ENCODE measurements at regions not wholly inside any gene's neighbourhood (a gene's known extent, or its start where the extent isn't known, plus 50 kb on each side); places are given as distances from the start of the nearest gene placed in this dataset.

DNA sequence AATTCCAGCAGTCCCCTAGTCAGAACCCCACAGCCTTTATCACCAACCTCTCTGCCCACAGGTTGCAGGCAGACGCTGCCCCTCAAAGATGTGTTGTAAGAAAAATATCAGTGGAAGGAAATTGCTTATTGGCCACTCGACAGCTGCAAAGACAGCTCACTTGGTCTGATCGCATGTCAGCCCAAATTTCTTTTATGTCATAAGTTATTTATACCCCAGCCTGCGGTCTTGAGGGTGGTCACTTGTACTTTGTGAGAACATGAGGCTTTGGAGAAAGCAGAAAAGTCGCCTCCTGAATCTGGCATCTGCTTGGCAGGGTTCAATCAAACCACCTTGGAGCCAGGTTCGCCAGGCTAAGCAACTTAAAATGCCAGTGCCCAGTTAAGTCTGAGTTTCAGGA, 236.5 kb upstream of the CDH4 start:
- ATAC-seq = no peak

GRCh38 chr20:61019322-61019721, 232.7 kb upstream of the CDH4 start:
- ATAC-seq (no peak), DNase-seq (ENCODE audit: missing footprints) (no peak)
- intact Hi-C loops (cut with DNase I) = no loop called here

More for the DNA sequence above, 236.5 kb upstream of the CDH4 start:
- DNase-seq (ENCODE audit: missing footprints) = no peak
- intact Hi-C loops (cut with DNase I) = no loop called here

GRCh38 chr20:61023612-61024011, 228.4 kb upstream of the CDH4 start:
- ATAC-seq (no peak), DNase-seq (ENCODE audit: missing footprints) (no peak)
- intact Hi-C loops (cut with DNase I) = no loop called here

GRCh38 chr20:61024390-61024789, 227.7 kb upstream of the CDH4 start:
- intact Hi-C loops (cut with DNase I) = no loop called here
- no peak for ATAC-seq
- no peak for DNase-seq (ENCODE audit: missing footprints)

DNA sequence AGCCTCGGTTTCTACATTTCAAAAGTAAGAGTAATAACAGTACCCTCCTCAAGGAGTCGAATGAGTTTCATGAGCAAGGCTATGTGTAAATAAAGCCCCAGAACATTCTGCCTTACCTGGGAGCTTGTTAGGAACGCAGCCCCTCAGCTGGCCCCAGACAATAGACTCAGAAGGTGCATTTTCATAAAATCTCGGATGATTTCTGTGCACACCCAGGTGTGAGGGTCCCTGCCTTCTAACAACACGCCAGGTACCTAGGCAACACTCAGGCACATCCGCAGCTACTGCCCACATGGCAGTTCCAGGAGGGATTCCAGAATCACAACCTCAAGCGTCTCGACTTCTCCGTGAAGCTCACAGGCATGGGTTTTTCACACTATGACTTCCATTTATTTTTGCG, 226.5 kb upstream of the CDH4 start:
- ATAC-seq (no peak), DNase-seq (ENCODE audit: missing footprints) (no peak)
- intact Hi-C loops (cut with DNase I) = no loop called here

GRCh38 chr20:61026173-61026572, 225.9 kb upstream of the CDH4 start:
- intact Hi-C loops (cut with DNase I) = no loop called here
- DNase-seq (ENCODE audit: missing footprints) (no peak), ATAC-seq (no peak)

DNA sequence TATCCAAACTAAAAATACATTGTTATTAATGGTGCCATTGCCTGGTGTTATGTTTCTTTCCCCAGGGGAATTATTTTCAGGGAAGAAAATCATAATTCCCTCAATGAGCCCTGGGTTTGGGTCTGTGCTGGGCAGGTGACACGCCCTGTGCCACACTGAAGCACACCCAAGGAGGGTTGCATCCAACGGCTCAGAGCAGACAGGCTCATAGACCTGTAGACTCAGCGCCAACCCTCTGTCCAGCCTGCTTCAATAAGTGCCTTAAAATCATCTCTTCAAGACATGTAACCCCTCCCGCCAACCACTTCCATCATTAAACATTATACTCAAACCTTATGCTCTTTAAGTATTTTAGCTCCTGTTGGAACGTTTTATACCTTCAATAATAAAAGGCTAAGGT, 225.3 kb upstream of the CDH4 start:
- ATAC-seq (no peak), DNase-seq (ENCODE audit: missing footprints) (no peak)
- intact Hi-C loops (cut with DNase I) = no loop called here

GRCh38 chr20:61027218-61027617, 224.8 kb upstream of the CDH4 start:
- intact Hi-C loops (cut with DNase I) = no loop called here
- DNase-seq (ENCODE audit: missing footprints) (no peak), ATAC-seq (no peak)

GRCh38 chr20:61030130-61030529, 221.9 kb upstream of the CDH4 start:
- ATAC-seq (no peak), DNase-seq (ENCODE audit: missing footprints) (no peak)
- intact Hi-C loops (cut with DNase I) = no loop called here

DNA sequence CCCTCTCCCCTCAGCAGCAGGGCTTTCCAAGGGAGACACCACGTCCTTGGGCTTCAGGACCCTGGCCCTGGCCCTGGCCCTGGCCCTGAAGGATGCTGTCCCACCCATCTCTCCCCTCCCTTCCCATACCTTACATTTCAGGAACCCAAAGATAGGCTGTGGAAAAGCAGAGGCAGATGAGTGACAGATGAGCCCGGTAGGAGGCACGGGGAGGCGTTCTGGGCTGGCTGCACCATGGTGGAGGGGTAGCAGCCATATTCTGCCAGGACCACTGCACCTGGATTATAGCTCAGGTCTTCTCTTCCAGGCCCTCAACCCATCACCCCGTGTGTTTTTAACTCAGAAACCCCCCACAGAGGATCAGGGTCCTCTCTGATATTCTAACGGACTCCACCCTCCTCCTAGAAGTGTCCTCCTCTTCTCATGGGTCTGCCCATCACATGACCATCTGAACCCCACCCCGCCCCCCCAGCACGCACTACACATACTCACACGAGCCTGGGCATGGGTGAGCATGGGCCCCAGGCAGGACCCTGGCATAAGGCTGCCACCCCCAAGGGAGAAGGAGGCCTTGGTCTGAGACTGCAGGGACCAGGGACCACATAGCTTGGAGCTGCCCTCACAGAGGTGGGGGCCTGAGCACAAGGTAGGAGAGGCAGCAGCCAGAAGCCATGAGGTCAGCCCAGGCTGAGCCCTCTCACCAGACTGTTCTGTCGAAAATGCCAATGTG, 220.8 kb upstream of the CDH4 start:
- ATAC-seq (no peak), DNase-seq (ENCODE audit: missing footprints) (no peak)
- intact Hi-C loops (cut with DNase I) = no loop called here

- intact Hi-C loops (cut with DNase I) = no loop called here
- DNase-seq (ENCODE audit: missing footprints) (no peak), ATAC-seq (no peak)
These were observed 214.6 kb upstream of the CDH4 start for GRCh38 chr20:61037498-61037897.

DNA sequence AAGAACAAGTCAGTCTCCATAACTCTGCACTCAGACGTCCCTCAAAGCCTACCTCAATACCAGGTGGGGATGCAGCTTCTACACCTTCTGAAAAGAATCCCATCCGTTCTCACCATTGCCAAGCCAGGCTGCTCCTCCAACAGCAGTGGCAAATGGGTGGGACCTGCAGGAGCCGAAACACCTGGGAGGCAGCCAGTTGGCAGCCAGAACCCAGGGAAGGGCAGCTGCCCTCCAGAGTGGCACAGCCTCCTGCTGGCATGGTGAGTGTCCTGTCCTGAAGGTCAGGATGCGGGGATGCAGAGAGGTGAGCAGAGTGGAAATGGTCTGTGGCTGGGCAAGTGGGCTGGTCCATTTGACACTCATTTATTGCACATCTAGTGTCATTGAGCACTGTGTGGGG, 210.6 kb upstream of the CDH4 start:
- no peak for ATAC-seq
- intact Hi-C loops (cut with DNase I) = no loop called here
- DNase-seq (ENCODE audit: missing footprints) = no peak

DNA sequence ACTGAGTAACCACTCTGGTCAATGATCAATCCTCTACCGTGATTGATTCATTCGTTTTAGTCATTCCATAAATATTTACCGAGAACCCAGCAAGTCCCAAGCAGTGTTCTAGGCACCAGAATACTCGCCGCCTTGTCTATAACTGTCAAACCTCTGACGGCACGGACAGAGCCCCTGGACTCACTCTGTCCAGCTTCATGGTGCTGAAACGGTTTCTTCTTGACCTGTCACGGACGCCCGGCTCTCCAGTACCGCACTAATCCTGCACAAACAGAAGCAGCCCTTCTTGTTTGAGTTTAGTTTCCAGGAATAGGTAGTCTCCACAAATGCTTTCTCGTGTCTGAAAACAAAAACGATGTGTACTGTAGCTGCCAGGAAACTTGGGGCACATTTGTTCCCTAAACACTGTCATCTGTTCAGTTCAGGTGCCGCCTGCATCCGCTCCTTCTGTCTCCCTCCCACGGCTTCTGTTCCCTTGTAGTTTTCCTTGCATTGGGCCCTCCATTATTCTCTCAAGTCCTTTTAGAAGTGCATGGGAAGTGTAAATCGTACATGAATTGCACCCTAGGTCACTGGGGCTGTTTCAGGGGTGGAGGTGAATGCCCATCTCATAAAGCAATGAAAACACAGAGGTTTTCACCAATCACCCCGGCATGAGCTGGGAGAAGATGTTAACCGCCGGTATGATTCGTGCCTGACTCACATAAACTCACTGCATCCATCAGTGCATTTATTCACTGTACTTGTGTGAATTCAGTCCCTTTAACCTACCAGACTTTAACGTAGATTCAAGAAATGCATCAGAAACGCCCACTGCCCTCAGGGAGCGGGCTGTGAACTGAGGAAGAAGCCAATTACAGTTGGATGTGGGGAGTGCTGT, 209.3 kb upstream of the CDH4 start:
- intact Hi-C loops (cut with DNase I) = no loop called here
- no peak for DNase-seq (ENCODE audit: missing footprints)
- ATAC-seq = no peak

- DNase-seq (ENCODE audit: missing footprints) (no peak), ATAC-seq (no peak)
- intact Hi-C loops (cut with DNase I) = no loop called here
These were observed 208.4 kb upstream of the CDH4 start for GRCh38 chr20:61043681-61044080.

- DNase-seq (ENCODE audit: missing footprints) (no peak), ATAC-seq (no peak)
- intact Hi-C loops (cut with DNase I) = no loop called here
These were observed 207.6 kb upstream of the CDH4 start for GRCh38 chr20:61044499-61044898.

GRCh38 chr20:61045091-61045490, 207.0 kb upstream of the CDH4 start:
- ATAC-seq (no peak), DNase-seq (ENCODE audit: missing footprints) (no peak)
- intact Hi-C loops (cut with DNase I) = no loop called here

DNA sequence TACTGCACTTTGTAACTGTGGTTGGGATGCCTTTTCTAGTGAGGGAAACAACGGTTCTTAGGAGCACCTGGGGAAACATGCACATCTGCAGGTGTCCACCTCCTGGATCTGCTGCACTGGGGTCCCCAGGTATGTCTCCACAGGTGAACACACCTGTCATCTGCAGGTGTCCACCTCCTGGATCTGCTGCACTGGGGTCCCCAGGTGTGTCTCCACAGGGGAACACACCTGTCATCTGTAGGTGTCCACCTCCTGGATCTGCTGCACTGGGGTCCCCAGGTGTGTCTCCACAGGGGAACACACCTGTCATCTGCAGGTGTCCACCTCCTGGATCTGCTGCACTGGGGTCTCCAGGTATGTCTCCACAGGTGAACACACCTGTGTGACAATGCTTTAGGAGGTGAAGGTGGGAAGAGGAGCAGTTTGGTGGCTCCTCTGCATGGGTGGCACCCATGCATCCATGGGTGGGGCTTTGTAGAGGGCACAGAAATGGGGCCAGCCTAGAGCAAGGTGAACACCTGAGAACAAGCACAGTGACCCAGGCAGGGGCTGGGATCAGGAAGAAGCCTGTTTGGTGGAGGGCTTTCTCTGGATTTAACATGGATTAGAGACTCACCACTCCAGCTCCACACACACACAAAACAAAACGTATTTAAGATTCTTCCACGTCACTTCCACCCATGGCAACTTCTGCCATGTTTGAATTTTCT, 206.0 kb upstream of the CDH4 start:
- no peak for ATAC-seq
- DNase-seq (ENCODE audit: missing footprints) = no peak
- intact Hi-C loops (cut with DNase I) = no loop called here

DNA sequence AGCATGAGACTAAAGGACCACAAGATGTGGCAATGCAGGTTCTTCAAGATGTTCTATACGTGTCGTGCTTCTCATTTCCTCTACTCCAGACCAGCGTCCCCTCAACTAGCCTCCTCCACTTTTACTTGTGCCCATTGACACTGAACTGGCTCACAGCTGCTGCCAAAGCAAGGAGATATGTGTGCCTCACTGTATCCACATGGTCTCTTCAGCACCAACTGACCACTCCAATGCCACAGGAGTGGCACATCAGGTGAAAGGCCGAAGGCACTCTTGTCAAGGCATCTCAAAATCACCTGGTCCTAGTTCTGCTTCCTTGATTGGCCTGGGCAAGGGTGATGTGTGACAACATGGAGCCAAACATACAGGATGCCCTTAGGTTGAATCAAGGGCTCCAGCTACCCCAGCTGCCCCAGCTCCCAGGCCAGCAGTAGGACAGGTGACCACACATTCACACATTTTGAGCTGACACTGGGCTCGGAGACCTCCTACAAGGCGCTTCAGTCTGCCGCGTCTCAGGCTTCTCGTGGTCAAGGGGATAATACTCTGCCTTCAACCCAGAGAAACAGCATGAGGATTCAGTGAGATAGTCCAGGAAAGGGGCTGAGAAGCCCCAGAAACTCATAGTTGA, 205.2 kb upstream of the CDH4 start:
- ATAC-seq (no peak), DNase-seq (ENCODE audit: missing footprints) (no peak)
- intact Hi-C loops (cut with DNase I) = no loop called here

DNA sequence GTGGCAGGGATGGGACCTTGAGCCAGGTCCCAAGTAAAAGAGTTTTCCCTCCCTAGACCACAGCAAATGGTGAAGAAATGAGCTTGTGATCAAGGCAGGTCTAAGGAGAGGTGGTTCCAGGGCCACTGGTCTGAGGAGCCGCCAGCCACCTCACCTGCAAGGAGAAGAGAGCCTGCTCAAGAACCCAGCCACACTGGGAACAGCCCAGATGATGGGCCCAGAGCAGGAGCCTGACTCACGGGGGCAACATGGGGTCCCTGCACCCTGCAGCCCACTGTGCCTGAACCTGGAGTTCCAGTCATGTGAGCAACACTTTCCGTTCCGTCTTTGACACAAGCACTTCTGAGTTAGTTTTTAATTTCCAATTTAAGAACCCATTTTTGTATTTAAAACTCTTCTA, 204.5 kb upstream of the CDH4 start:
- DNase-seq (ENCODE audit: missing footprints) (no peak), ATAC-seq (no peak)
- intact Hi-C loops (cut with DNase I) = no loop called here

Data from Right ventricle myocardium inferior (tissue), 1 donor.